ENCODE measurements at regions not wholly inside any gene's neighbourhood (a gene's known extent, or its start where the extent isn't known, plus 50 kb on each side); places are given as distances from the start of the nearest gene placed in this dataset.
"Not testable (repeated sequence)": the region's sequence is repeated elsewhere in the genome, so short reads cannot be mapped to it uniquely, and the experiment has no call there.

- no peak for DNase-seq
Observed at GRCh38 chr15:96472681-96473080, 142.2 kb downstream of the NR2F2 start.

- no peak for DNase-seq
Observed at GRCh38 chr15:96473556-96473955, 143.1 kb downstream of the NR2F2 start.

- no peak for DNase-seq
Observed at GRCh38 chr15:96474231-96474664, 143.7 kb downstream of the NR2F2 start.

GRCh38 chr15:96477227-96477626 lies 146.7 kb downstream of the NR2F2 start:
- no peak for DNase-seq

GRCh38 chr15:96484412-96484811 lies 153.9 kb downstream of the NR2F2 start:
- DNase-seq, result not testable (repeated sequence)

- DNase-seq, result no peak
Observed at GRCh38 chr15:96484830-96485229, 154.3 kb downstream of the NR2F2 start.

GRCh38 chr15:96487245-96487644 lies 156.7 kb downstream of the NR2F2 start:
- no peak for DNase-seq

- not testable (repeated sequence) for DNase-seq
Observed at GRCh38 chr15:96491066-96491699, 160.7 kb downstream of the NR2F2 start.

GRCh38 chr15:96491700-96492644 lies 161.5 kb downstream of the NR2F2 start:
- DNase-seq, result not testable (repeated sequence)

GRCh38 chr15:96494505-96494904 lies 164.0 kb downstream of the NR2F2 start:
- DNase-seq, result no peak

- DNase-seq, result no peak
Observed at GRCh38 chr15:96495386-96495785, 164.9 kb downstream of the NR2F2 start.

GRCh38 chr15:96497951-96498350 lies 167.5 kb downstream of the NR2F2 start:
- DNase-seq, result no peak

GRCh38 chr15:96500508-96500907 lies 170.0 kb downstream of the NR2F2 start:
- no peak for DNase-seq

GRCh38 chr15:96501362-96501761 lies 170.9 kb downstream of the NR2F2 start:
- DNase-seq, result no peak

GRCh38 chr15:96502196-96502595 lies 171.7 kb downstream of the NR2F2 start:
- DNase-seq, result no peak

GRCh38 chr15:96503276-96503675 lies 172.8 kb downstream of the NR2F2 start:
- DNase-seq, result no peak

GRCh38 chr15:96504371-96504770 lies 173.9 kb downstream of the NR2F2 start:
- DNase-seq, result no peak

- DNase-seq, result no peak
Observed at GRCh38 chr15:96505014-96505413, 174.5 kb downstream of the NR2F2 start.

GRCh38 chr15:96514607-96515285 lies 184.2 kb downstream of the NR2F2 start:
- DNase-seq, result no peak

GRCh38 chr15:96515371-96515770 lies 184.9 kb downstream of the NR2F2 start:
- no peak for DNase-seq

- no peak for DNase-seq
Observed at GRCh38 chr15:96521386-96521785, 190.9 kb downstream of the NR2F2 start.

- no peak for DNase-seq
Observed at GRCh38 chr15:96524676-96525417, 194.3 kb downstream of the NR2F2 start.

- DNase-seq, result no peak
Observed at GRCh38 chr15:96535148-96535547, 204.6 kb downstream of the NR2F2 start.

All from stimulated activated CD4-positive, alpha-beta T cell treated with anti-CD3 and anti-CD28 coated beads, Interleukin-4, amount 100 ng/mL, for 4 hours (primary cell).